ENCODE measurements at regions not wholly inside any gene's neighbourhood (a gene's known extent, or its start where the extent isn't known, plus 50 kb on each side); places are given as distances from the start of the nearest gene placed in this dataset.
"Not testable (repeated sequence)": the region's sequence is repeated elsewhere in the genome, so short reads cannot be mapped to it uniquely, and the experiment has no call there.

DNA sequence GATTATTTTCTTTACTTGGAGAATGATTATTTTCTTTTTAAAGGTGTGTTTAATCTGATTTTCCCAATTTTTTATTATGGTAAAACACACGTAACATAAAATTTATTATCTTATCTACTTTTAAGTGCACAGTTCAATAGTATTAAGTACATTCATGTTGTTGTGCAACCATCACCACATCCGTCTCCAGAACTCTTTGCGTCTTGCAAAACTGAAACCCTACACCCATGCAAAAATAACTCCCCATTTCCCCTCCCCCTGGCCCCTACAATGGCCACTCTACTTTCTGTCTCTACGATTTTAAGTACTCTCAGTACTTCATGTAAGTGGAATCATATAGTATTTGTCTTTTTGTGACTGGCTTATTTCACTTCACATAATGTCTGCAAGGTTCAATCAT lies 230.7 kb downstream of the SATB1 start:
- DNase-seq (ENCODE audit: low read depth in 2 of 2) = no peak

DNA sequence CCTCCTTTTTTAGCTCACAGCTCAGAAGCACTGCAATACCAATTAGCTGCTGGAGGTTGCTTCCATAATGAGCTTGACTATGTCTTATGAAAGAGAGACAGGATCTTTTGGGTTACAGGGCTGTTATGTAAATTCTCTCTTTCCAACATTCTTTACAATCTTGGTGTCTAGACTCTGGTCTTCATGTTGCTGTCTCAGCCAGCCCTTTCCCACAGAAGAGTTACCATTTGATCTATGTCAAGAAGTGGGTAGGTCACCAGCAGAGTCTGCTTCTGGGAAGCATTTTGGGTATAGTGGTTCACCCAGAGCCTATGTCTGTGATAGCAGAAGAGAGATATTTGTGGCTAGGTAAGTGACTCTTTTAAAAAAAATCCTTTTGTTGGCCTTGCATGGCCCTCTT lies 234.5 kb downstream of the SATB1 start:
- DNase-seq (ENCODE audit: low read depth in 2 of 2) = no peak

DNA sequence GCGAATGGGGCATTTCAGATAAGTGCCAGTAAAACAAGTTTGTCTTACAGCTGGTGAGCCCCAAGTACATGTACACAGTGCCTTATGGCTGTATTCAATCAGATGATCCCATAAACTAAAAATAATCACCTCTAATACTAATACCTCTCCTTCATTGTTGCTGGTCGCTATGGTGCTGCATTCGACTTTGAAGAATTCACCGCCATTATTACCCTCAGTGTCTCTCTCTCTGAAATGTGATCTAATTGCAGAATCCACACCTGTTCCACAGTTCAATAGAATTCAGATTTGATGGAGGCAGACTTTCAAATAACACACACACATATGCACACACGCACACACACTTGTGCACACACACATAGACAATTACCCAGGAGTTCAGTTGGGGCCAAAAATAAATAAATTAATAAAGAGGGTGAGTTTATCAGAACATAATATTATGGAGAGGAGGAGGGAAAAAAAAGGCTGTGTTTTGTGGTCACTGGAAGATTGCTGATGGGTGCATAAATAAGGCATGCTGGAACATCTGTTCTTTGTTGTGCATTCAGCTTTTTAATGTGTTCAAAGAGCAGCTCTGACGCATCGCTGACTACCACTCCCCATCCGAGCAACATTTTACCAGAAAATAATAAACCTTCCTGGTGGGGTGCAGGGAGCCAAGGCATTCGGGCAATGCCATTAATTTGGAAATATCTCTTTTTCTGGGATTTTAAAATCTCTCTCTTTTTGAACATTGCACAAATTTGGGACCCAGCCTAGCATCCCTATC lies 235.7 kb downstream of the SATB1 start:
- no peak for DNase-seq (ENCODE audit: low read depth in 2 of 2)

DNA sequence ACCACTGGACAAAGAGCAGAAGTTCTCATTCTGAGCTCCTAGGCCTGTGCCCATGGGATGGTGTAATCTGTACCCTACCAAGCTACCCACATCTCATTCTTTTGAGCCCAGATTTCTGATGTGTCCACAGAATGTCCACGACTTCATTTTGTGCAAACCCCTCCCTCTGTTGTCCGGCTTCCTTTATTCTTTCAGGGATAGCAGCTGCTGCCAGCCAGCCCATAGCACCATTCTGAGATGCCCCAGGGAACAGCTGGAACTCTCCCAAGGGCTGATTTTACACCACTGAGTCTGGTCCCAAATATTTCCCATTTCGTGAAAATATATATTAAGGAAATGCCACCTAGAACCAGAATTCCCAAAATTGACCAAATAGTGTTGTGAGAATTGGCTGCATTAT lies 236.6 kb downstream of the SATB1 start:
- DNase-seq (ENCODE audit: low read depth in 2 of 2) = no peak

DNA sequence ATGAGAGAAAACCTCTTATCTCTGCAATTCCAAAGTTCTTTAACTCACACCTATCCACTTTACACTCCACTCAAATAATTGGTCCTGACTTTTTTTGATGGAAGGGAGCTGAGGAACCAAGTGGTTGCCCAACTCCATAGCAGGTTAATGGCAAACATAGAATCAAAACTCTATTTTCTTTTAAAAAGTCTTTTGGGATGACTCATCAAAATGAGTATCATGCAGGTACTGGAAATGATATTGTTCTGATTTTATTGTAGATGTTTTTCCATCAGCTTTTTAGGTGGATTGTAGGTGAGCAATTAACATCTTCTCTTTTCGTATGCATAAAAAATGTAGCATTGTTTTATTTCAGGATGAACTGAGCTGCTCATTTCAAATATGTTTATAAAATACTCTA lies 239.5 kb downstream of the SATB1 start:
- DNase-seq (ENCODE audit: low read depth in 2 of 2) = no peak

DNA sequence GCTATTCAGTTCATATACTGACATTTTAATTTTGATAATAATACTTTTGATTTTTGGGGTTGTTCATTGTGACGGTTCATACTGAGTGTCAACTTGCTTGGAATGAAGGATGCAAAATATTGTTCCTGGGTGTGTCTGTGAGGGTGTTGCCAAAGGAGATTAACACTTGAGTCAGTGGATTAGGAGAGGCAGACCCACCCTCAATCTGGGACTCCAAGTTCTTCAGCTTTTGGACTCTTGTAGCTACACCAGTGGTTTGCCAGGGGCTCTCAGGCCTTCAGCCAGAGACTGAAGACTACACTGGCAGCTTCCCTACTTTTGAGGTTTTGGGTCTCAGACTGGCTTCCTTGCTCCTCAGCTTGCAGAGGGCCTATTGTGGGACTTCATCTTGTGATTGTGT lies 242.2 kb downstream of the SATB1 start:
- DNase-seq (ENCODE audit: low read depth in 2 of 2) = not testable (repeated sequence)

DNA sequence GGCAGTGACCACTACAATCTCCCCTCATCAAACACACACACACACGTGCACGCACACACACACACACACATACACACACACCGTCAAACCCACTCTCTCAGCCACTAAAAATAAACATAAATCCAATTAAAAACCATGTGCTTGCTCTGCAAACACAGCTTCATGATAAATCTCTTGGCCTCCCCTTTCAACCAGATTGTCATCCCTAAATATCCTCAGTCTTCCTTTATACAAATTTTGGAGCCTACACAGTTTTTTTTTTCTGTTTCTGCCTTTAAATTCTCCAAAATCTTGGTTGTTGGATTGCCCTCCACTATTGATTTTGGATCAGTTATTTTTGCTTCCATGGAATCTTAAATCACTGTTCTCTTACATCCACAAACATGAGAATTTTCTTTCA lies 245.6 kb downstream of the SATB1 start:
- no peak for DNase-seq (ENCODE audit: low read depth in 2 of 2)

DNA sequence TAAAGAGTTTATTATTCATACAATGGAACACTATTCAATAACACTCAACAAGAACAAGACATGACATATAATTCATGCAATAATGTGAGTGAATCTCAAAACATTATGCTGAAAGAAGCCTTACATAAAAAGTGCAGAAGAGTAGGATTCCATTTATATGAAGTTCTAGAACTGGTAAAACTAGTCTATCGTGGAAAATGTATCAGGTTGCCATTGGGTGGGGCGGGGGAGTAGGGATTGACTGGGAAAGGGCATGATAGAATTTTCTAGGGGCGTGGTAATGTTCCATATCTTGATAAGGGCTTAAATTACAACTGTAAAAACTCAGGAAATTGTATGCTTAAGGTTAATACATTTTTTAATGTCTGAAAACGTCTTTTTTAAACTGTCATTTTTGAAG lies 247.9 kb downstream of the SATB1 start:
- DNase-seq (ENCODE audit: low read depth in 2 of 2) = no peak

DNA sequence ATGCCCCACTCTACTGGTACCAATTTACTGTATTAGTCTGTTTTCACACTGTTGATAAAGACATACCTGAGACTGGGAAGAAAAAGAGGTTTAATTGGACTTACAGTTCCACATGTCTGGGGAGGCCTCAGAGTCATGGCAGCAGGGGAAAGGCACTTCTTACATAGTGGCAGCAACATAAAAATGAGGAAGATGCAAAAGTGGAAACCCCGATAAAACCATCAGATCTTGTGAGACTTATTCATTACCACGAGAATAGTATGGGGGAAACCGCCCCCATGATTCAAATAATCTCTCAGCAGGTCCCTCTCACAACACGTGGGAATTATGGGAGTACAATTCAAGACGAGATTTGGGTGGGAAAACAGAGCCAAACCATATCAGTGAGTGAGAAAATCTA lies 251.2 kb downstream of the SATB1 start:
- not testable (repeated sequence) for DNase-seq (ENCODE audit: low read depth in 2 of 2)

DNA sequence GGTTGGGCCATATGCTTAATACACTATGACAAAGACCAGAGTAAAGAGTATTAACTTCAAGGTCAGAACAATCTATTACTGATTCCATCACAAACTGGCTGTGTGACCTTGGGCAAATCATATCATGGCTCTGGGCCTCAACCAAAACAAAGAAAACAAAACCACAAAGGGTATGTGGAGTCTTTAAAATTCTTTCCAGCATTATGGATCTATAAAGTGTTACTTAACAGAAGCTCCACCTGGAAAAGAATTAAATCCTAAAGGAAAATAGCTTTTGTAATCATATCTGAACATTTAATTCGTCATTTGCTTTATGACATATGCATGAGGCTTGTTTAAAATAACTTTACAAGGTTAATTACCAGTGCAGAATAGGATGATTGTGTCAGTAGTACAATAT lies 265.5 kb downstream of the SATB1 start:
- no peak for DNase-seq (ENCODE audit: low read depth in 2 of 2)

DNA sequence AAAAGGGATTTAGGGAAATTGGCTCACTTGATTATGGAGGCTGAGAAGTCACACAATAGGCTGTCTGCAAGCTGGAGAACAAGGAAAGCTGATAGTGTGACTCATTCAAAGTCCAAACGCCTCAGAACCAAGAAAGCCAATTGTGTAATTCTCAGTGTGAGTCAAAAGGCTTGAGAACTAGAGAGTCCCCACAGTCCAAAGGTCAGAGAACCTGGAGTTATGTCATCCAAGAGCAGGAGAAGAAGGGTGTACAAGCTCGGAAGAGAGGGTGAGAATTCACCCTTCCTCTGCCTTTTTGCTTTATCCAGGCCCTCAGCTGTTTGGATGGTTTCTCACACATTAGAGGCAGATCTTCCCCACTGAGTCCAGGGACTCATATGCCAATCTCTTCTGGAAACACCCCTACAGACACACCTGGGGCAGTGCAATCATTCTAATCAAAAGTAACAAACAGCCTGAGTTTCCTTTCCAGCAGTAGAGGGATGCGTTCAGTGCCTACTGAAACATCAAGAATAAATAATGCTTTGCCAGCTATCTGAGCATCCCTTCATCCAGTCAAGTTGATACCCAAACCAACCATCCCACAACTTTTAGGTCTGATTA lies 271.5 kb downstream of the SATB1 start:
- no peak for DNase-seq (ENCODE audit: low read depth in 2 of 2)

DNA sequence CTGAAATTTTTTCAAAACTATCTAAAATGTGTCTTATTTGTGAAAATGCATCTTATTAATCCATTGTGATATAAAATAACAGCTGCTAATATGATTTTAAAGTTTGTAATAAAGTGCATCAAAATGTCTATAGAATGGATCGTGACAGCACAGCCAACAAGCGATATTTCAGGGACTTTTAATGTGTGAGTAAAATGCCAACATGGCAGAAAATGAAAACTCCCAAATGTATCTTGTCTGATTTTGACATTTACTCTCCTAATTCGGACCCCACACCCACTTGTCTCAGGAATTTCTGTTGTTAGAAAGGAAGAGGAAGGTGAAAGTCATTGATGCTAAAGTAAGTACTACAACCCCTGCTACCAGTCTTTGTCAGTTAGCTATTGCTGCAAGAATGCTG lies 273.9 kb downstream of the SATB1 start:
- DNase-seq (ENCODE audit: low read depth in 2 of 2) = no peak

DNA sequence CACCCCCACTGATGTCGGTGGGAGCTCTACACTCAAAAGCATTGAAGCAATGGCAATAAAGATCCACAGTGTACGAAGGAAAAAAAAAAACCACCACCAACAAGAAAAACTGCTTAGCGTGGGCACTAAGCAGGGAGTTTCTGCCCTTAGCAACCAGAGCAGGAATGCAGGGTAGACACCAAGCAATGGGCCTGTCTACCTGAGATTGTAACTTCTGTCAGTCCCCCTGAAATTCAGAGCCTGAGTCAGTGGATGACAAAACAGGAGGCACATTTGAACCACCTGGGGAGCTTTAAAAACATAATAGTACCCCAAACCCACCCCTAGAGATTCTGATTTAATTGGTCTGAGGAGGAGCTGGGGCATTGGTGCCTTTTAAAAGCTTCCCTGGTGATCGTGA lies 275.2 kb downstream of the SATB1 start:
- DNase-seq (ENCODE audit: low read depth in 2 of 2) = no peak

DNA sequence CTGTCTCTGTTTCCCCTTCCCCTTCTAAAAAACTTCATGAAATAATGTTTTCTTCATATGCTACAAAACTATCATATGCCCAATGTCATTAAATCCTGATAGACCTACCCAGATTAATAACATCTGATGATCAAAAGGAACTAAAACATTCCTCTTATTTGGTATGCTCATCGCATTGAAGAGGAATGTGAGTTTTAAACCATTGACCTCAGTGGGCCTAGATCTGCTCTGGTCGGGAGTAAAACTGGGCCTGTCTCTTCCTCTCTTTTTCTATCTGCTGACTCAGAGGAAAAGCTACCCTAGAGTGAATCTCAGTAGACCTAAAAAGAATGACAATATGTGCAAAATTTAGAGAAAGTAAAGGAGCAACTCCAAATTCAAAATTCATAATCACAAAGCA lies 275.8 kb downstream of the SATB1 start:
- no peak for DNase-seq (ENCODE audit: low read depth in 2 of 2)

DNA sequence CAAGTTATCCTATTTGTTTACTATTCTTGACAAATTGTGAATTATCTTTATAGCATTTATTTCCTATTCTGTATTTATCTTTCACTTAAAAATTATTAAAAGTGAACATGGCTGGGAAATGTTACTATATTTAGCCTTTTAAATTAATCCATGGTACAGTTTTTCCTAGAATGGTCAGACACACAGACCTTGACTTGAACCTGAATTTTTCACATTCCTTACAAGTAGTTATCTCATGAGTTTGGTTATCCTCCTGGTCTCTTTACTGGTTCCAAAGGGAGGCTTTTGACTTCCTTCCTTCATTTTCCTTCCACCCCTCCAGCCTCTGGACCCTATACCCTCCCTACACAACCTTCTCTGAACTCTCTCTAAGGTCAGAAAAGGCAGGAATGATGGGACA lies 280.6 kb downstream of the SATB1 start:
- DNase-seq (ENCODE audit: low read depth in 2 of 2) = no peak

DNA sequence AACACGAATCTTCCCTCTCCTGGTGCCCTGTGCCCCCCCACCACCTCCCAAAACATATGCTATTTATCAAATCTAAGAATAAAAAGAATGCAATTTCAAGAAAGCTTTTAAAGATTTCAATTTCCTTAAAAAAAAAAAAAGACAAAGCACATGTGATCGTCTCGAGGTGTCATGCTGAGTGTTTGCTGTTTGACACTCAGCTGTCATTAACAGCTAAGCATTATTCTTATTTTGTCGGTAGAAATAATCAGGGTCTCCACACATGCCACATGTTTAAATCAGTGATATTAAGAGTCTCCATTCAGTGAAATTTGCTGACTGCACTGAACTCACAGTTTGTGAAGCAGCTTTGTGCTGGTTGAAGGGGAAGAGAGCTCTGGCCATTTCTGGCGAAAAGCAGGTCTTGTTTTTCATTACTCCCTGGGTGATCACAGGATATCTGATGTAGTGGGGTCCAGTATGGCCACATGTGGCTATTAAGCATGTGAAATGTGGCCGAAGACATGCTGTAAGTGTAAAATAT lies 281.8 kb downstream of the SATB1 start:
- no peak for DNase-seq (ENCODE audit: low read depth in 2 of 2)

DNA sequence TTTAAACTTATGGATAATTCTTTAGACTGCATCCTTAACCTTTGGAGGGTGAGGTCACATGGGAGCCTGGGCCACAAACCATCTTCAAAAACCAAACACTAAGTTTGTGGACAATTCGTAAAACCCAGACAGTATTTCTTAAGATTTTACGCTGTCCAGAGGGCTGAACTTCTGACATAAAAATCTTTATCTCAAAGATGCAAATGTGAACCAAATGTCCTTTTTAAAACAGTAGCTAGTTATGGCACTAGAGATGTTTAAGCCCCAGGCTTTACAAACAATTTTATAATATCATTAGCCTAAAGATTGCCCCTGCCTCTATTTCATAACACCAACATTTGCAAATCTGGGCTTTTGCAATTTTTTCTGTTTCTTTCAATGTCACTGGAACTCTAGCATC lies 287.2 kb downstream of the SATB1 start:
- no peak for DNase-seq (ENCODE audit: low read depth in 2 of 2)

DNA sequence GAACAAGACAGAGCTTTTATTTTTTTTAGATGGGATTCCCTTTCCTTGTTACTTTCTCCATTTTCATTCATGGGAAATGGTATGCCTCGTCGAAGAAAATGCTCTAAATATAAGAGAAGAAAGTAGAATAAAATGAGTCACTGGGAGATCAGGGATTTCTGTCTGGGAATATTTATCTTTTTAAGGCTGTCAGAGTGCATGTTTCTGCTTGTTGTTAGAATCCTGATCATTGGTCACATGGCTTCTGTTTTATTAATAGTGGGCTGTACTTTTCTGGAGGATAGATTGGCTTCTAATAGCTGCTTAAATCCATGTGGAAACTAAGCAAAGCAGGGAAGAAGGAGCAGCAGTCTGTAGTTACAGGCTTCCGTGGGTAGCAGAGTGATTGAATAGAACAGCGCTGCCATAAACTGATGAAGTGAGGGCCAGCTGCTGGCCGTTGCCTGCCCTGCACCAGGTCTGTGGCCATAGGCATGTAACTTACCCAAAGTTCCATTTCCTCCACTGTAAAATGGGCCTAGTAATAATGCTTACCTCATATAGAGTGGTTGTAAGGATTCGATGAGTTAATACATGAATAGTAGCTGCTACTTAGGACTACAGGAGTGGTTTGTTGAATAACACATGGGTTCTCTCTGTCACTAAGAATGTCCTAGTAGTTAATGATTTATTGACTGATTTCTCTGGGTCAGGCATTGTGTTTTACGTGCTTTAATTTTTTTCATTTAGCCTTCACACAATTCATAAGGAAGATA lies 289.9 kb downstream of the SATB1 start:
- no peak for DNase-seq (ENCODE audit: low read depth in 2 of 2)

DNA sequence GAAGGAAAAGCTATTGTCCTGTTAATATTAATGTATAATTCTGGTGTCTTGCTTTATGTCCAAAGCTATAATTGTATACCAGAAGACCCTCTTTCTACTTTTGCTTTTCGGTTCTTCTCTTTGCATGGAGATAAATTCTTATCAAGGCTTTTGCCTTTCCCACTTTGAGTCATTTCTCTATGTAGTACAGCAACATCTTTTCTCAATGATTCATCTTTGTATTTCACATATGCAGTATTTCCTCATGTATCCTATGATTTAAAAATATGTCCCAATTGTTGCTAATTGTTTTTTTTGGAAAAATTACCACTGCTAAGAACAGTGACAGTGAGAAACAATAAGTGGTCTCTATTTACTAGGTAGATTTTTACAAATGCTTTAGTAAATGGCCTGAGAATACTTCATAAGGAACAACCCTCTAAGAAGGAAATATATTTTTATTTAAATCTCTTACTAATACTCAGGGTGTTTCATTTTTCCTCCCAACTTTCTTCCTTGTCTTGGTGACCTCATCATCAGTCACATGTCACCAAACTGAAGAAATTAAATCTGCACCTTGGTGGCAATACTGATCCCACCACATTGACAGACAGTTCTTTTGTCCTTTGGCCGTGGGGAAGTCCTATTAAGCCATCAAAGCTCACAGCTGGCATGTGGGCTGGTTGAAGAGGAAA lies 290.6 kb downstream of the SATB1 start:
- DNase-seq (ENCODE audit: low read depth in 2 of 2) = no peak

DNA sequence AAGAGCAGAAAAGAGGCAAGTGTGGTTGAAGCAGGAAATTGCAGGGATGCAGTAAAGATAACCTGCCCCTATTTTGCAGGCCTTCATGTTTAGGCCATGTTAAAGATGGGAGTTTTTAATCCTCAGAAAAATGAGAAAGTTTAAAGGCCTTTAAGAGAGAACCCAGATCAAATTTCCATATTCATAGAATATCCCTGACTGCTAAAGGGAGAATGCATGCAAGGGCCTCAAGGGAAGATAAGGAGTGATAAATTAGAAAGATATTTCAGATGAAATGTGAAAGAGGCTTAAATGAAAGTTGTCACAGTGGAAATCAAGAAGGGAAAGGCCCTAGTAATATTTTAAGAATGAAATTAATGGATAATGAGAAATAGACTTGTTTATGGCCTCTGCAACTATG lies 292.1 kb downstream of the SATB1 start:
- DNase-seq (ENCODE audit: low read depth in 2 of 2) = no peak

DNA sequence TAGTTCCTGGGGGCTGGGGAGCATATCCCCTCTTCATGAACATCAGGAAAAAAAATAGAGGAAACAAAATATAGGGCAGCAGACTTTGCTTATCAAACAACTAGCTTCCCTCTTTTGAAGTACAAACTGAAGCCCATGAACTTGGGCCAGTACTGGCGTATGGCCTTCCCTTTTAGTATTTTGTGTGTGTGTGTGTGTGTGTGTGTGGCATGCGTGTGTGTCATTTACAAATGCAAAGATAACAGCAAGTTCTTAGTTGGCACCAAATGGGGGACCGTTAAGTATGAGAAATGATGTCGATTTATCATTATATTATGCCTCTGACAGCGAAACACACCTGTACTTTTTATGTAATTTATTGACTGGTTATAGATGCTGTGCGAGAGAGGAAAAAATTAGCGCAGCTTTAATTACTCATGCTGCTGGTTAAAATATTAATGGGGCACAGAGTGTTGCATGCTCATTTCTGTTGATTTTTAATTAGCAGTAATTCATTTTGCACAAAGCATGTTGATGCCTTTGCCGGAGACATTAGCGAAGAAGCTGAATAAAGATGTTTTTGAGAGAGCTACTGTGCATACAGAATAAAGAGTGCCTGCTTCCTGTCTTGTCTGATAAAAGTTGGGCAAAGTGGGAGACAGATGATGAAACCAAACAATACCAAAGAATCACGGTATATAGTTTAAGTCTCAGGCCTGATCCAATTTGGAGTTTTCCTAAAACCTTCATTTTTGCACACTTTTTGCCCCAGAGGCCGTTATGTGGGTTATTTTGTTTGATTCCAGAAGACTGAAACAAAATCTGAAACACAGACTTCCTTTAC lies 297.1 kb downstream of the SATB1 start:
- DNase-seq (ENCODE audit: low read depth in 2 of 2) = no peak
